NCI-H1417 (cell line): ENCODE measurements at regions not wholly inside any gene's neighbourhood (a gene's known extent, or its start where the extent isn't known, plus 50 kb on each side); places are given as distances from the start of the nearest gene placed in this dataset.

Experiments used
- DNase-seq, 3 experiments: peaks; one replicate each; lab custom pipeline; 2025; lab: John Stamatoyannopoulos, UW

DNA sequence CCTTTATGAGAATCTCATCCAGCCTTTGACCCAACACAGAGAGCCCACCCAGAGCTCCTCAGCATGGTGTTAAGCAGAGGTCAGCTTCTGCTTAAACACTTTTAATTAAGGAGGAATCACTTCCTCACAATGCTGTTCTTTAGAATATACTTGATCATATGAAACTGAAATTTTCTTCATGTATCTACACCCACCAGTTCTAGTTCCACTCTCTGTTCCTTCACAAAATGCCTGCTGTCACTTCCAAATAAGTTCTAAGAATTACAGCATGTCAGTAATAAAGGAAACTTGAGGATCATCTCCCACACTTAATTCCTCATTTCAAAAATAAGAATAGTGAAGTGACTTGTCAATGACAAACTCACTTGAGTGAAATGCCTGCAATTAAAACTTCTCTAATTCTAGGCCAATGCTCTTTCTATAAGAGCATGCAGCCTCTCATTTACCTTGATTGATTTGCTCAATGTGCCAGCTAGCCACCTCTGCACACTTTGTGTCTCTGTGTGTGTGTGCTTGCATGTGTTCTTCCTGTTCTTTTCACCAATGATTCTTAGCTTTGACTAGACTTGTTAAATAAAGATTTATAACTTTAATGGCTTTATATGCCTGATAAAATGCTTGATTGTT is 356.3 kb downstream of the PLPP3 start:
- DNase-seq: no peak

DNA sequence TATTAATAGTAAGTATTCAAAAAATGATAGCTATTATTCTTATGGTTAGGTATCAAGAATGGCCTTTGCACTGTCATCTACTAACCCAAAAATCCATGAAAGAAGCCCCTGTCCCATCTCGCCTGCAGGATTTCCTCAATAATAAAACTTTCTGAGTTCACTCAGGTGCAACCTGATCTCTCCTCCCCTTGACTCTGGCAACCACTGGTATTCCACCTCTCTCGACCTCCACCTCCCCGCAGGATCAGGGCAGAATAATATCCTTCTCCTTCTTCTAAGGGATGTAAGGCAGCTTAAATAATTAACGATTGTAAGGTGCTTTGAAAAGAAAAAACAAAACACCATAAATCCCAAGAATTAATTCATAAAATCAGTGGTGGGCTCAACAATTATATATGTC is 359.3 kb downstream of the PLPP3 start:
- DNase-seq: no peak

DNA sequence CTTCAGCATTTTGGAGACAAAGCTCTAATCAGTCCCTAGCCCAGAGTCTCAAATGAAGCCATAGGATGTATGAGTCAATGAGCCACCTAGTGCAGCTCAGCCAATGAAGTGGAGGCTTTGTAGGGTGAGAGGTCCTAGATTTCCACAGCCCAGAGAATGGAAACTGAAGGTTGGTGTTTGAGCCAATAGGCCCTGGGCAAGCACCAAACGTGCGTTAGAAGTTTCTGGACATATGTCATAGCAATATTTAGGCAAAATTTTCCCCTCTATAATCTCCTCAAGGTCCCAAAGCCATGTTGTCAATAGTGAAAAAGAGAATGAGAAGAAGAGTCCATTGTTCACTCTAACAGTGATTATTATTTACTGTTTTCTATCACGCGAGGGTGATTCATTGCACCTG is 361.3 kb downstream of the PLPP3 start:
- no peak for DNase-seq

DNA sequence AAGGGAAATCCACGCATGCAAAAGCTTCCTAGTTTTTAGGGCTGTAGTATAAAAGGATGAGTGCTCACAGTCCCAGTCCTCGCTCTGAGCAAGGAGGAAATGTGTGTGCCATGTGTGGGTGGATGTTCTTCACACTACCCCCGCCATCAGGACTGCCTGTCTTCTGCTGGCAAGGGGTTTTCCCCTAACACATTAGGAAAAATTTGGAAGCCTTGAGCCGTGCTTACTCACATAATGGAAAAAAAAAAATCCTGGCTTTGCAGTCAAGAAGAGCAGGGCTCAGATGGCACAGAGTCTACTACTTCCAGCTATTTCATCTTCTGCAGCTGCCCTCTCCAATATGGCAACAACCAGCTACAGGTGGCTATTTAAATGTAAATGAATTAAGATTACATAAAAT is 363.1 kb downstream of the PLPP3 start:
- DNase-seq: no peak

DNA sequence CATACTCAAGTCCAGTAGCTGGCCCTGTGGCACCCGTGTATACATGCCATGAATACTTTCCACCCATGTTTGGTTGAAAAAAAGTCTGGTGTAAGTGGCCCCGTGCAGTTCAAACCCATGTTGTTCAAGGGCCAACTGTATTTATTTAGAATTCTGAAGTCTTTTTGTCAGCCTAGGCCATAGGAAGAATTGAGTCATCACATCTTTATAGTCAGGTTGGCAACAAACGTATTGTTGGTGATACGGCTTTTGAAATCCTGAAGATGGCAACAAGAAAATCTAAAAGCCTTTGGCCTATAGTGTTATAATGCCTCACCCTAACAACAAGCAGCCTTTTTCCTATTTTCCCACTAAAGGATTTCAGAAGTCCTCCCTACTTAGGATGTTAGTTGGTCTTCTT is 363.6 kb downstream of the PLPP3 start:
- DNase-seq: no peak

DNA sequence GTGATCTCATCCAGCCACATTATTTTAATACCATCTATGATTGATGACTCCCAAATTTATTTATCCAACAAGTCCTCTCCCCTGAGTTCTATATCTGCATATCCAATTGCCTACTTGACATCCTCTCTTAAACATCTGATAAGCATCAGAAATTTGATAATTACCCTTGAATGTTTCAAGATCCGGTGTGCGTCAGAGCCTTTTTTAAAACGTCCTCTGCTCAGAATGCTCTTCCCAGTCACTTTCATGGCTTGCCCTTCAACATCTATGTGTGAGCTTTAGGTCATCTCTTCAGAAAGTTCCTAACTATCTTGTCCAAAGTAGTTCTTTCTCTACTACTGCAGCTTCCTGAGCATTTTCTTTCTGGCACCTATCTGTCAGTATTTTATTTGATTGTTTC is 364.3 kb downstream of the PLPP3 start:
- no peak for DNase-seq

DNA sequence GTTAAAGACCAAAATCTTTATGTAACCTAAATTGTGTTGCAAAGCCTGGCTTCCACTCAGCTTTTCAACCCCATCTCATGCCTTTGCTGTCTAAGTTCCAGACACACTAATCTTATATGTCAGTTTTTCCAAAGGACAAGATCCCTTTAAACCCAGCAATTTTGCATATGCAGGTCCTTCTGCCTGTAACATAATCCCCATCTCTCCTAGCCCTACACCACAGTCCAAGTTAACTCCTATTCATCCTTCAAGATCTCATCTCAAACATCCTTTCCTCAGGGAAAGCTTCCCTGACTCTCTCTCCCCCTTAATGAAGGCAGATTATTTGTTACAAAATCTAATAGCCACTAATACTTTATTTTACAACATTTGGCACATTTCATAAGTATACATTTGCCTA is 366.3 kb downstream of the PLPP3 start:
- no peak for DNase-seq

DNA sequence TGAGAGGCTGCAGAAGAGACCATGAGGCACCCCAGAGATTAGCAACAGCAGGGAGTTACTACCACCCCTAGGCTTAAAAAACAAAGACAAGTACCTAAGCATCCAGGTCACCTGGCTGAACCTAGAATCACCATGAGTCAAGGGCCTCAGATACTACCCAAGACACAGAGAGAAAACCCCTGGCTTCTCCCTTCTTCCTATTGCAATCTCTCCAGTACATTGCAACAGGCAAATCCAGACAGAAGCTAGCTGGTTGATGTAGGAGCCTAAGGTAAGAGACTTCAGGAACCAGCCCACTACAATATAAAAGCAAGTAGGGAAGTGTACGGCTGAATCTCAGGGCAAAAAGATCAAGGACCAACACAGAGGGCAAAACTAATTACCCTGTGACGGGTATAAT is 367.2 kb downstream of the PLPP3 start:
- no peak for DNase-seq

DNA sequence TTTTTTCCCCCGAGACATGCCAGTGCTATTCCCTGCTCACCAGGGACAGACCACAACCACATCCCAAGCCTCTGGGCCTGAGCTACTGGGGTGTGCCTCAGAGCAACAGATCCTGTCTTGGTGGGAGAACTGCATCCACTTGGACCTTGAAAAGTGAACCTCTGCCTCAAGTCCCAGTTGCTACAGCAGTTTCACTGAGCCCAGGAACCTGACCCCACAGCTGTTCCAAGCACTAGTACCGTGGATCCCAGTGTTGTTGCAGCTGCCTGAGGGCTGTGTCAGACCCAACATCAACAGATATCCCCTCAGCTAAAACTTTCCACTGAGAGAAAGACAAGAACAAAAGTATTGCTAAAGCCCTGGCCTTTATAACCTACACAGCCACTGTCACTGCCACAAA is 373.0 kb downstream of the PLPP3 start:
- DNase-seq: no peak

DNA sequence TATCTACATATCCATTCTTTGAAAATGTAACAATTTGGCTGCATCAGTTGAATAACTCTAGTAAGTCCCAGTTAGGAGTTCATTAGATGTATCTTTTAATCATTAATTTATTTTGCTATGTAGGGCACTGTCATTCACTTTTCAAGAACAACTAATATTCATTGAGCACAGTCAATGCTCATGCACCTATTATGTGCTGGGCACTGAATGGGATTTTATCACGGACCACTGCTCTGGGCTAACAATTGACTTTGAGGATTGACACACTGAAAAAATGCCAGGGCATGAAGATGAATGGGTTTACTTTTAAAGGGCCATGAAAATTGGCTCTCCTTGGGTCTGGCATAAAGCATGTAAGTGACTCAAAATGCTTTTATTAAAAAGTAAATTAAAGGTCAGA is 375.2 kb downstream of the PLPP3 start:
- DNase-seq: no peak

DNA sequence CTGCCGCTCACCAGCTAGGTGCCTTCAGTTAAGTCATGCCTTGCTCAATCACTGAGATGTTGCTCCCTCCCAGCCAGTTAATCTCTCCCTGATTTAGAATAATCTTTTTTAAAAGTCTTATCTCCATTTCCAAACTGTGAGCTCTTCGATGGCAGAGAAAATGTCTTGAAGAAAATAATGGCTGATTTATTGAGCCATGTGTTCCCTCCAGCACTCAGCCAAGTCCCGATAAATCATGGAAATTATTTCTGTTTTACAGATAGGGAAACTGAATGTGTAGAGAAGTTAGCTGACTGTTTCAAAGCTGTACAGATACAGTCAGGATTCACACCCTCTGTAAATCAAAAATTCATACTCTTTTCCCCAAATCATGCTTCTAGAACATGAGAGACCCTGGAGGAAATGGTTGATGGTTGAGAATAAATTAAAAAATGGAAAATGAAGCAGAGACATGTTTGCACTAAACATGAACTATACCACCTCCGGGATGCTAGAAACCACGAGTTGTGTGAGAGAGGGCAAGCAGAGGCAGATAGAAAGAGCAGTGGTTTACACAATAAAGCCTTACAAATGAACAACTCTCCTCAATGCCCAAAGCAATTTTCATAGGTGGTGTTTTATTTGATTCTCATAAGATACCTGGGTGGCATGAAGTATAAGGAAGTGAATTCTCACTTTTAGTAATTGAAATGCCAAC is 376.4 kb downstream of the PLPP3 start:
- no peak for DNase-seq

DNA sequence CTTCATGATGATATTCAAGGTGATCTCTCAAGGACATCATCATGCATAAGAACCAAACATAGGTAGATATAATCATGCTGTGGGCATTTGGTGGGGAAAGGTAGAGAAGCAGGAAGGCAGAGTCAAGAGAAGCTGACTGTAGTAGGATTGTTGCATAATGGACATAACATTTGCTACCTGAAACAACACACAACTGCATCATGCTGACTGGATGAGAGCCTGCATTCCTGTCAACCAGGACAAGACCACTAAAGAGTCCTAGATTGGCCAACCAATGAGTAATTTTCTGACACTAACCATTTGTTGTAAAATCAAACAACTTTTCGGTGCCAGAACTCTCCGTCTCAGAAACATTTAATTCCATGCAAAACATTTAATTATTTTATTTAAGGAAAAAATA is 377.2 kb downstream of the PLPP3 start:
- DNase-seq: no peak

DNA sequence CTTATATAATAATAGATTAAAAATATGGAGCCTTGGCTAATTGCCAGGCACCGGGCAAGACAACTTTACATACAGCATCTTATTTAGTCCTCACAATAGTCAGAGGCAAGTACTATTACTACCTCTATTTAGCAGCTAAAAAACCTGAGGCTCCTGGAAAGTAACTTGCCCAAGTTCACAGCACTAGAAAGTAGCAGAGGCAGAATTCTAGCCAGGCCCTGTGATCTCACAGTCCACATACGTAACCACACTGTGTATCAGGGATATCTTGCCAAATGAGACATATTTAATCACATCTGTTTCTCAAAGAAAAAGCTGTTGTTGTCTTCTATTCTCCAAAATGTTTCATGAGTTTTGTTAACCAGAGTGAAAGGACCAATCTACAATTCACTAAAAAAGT is 378.5 kb downstream of the PLPP3 start:
- no peak for DNase-seq

DNA sequence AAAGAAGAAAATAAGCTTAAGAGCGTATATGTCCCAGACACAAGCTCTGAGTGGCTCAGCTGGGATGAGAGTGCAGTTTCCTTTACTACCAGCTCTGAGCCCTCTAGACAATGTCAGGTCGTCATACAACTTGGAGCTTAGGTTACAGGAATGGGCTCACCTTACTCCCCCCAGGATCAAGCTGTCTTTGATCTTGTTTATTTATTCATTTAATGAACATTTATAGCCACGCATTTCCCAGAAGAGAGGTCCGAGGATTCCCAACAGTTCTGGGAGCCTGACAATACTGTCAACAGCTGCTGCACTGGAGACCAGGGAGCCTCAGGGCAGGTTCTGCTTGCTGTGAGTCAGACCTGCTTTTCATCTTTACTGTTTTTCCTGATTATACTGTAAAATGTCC is 378.9 kb downstream of the PLPP3 start:
- DNase-seq: peak in 2 of 3 experiments; percentile 13 to 71

DNA sequence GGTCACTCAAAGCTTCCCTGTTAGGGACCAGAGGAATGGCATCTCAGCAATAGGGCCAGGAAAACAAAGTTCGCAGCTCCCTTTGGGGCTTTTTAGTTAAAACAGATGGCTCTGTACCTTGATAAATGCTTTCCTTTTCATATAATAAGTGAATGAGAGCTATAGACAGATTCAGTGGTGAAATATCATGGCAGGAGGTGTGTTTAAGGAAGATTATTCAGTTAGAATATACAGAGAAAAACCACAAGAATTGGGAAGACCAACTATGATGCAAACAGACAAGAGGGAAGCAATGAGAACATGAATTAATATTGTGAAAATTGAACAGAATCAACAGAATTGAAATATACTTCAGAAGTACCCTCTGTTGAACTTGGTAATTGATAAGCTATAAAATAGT is 379.4 kb downstream of the PLPP3 start:
- no peak for DNase-seq

DNA sequence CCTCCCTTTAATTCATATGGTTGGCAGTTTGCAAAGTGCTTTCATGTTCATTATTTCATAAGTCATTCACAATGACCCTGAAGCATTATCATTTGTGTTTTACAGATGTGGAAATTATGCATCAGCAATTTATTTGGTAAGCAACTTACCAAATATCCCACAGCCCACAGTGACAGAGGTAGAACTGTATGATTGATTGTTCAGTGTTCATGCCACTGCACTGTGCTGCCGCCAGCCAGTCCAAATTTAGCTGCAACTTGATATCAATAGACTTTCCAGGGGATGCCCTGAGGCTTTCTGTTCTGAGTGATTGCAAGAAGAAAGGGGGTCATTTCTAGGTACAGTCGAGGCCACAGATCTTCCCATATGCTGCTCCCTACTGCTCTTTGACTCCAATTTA is 380.3 kb downstream of the PLPP3 start:
- peak in 1 of 3 experiments; percentile 13 for DNase-seq

DNA sequence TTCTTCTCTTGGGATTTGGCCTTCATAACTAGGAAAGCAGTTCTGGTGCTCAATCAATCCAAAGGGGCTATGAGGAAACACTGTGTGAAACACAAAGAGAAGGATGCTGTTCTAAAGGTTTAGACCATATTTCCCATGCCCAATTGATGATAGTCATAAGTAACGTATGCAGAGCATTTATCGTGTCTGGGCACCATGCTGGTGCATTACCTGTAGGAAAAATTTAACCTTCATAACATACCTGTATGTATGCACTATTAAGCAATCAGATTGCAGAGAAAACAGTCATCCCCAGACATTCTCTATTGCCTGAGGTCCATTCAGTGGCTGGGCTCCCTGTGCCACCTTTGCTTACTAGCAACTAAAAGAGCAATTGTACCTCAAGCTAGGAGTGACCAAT is 381.4 kb downstream of the PLPP3 start:
- DNase-seq: no peak

DNA sequence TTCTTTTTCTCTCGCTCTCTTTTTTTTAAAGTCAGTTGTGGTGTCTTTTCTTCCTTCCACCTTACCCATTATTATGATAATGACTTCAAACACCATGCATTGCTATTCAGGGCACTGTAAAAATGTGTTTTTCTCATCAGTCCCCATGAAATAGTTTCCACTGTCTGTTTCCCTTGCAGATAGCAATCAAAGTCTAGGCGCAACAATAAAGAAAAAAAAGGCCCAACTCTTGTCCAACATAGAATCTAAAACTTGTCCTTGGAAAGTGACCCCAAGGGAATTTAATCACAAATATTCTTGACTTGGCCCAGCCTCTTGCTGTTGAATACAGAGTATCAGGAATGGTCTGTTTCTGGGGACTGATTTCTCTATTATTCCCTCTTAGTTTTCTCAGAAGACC is 382.5 kb downstream of the PLPP3 start:
- no peak for DNase-seq

DNA sequence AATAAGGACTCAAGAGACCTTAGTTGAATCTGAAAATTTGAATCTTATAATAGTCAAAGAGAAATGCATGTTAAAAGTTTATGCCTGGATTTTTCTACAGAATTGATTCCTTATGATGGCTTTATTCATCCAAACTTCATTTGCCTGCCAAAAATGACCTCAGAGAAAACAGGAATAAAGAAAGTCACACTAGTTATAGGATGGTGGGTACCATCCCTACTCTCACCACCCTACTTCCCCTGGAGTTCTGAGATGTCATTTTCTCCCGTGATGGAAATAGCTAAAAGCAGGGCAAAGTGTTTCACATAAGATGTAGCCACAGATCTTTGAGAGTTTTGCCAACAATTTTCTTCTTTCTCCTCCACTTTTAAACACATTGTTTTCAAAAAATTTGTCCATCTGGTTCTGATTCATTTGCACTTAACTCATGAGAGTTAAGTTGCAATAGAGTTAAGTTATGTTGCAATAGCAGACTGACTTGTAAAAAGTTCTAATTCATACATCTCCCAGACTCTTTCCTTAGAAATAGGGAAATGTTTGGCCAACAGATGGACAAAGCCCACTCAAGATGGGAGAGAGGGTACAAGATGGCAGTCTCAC is 384.6 kb downstream of the PLPP3 start:
- no peak for DNase-seq

DNA sequence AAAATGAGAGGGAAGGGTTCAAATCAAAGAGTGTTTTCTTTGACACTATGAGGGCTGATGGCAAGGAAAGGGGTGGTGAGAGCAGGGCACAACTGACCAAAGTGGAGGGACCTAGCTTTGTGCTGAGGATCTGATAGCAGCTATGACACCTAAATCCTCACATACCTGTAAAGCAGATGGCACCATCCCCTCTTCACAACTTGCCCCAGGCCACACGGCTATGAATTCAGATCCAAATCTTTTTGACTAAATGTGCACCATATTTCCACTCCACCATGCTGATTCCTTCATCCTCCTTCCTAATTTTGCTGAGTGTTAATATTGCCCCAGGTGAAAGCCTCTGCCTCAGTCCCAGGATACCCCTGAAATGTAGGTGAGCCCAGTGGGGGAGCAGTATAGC is 385.7 kb downstream of the PLPP3 start:
- DNase-seq: no peak

DNA sequence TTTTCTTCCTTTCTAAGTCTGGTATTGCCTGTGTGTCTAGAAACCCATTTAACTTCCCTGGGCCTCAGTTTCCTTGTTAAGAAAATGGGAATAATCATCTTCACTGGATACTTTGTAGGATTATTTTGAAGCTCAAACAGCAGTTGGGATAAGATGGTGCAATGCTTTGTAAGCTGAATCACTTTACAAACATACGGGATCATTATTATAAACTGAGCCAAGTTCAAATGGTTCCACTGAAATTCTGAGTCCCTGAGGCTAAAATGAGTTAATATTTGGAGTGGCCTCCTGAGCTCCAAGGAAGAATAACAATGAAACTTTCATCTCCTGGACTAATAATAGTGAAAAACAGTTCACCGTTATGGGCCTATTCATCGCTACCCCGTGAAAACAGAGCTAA is 388.0 kb downstream of the PLPP3 start:
- DNase-seq: peak in 1 of 3 experiments; percentile 11

DNA sequence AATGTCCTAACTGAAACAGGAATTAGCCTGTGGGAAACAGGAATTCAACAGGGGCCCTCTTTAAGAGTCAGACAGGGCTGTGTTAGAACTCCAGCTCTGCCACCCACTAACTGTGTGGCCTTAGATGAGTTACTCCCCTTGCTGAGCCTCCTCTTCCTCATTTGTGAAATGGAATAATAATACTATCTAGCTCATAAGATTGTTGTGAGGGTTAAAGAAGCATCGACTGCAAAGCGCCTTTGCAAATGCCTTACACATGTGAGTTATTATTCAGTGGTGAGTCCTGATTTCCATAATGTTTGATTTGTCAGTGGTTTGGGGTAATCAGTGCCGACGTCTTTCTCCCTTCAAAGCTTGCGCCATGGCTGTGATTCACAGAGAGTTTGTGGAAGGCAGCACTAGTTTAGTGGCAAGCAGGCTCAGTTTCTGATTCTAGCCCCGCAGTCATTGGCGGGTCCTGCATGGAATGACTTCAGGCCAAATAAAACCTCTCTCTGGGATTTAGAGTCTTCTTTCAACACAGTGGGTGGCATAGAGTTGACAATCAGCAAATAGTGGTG is 388.5 kb downstream of the PLPP3 start:
- DNase-seq: no peak
